Mesendoderm (in vitro differentiated cells): ENCODE measurements at regions not wholly inside any gene's neighbourhood (a gene's known extent, or its start where the extent isn't known, plus 50 kb on each side); places are given as distances from the start of the nearest gene placed in this dataset.
"Not testable (repeated sequence)": the region's sequence is repeated elsewhere in the genome, so short reads cannot be mapped to it uniquely, and the experiment has no call there.

ENCODE experiments used
- DNase-seq: peaks from one replicate; pipeline ENCODE4 v3.0.0; 2013
- H2AK5ac ChIP-seq: 2 replicates; pipeline ENCODE4 v1.6.1; 2013; ENCODE audit warnings: low read length, inconsistent platforms
- H2BK120ac ChIP-seq: 2 replicates; pipeline ENCODE4 v1.6.1; 2013; ENCODE audit warnings: low read depth, mild to moderate bottlenecking, low read length, moderate library complexity, mixed read lengths
- H2BK15ac ChIP-seq: replicated peaks from 2 replicates; pipeline ENCODE4 v1.6.1; 2013; ENCODE audit warnings: low read depth, mild to moderate bottlenecking, moderate library complexity
- H2BK5ac ChIP-seq: 2 replicates; pipeline ENCODE4 v1.6.1; 2013; ENCODE audit warnings: low read length, inconsistent platforms
- H3K18ac ChIP-seq: 2 replicates; pipeline ENCODE4 v1.6.1; 2013; ENCODE audit warnings: mild to moderate bottlenecking, low read length, mixed read lengths
- H3K23ac ChIP-seq: one replicate; pipeline ENCODE4 v1.6.1; 2013; ENCODE audit warnings: low read length
- H3K27ac ChIP-seq: 2 replicates; pipeline ENCODE4 v1.5.1; 2013; ENCODE audit warnings: low read depth, mild to moderate bottlenecking, inconsistent platforms, low read length, moderate library complexity
- H3K27me3 ChIP-seq: 2 replicates; pipeline ENCODE4 v1.6.1; 2013; ENCODE audit warnings: low read length, control low read depth, mild to moderate bottlenecking, inconsistent platforms; ENCODE audit not compliant: insufficient read depth, poor library complexity
- H3K36me3 ChIP-seq: 2 replicates; pipeline ENCODE4 v1.6.1; 2013; ENCODE audit warnings: low read length, inconsistent platforms; ENCODE audit not compliant: control insufficient read depth, insufficient read depth
- H3K4ac ChIP-seq: one replicate; pipeline ENCODE4 v1.6.1; 2013; ENCODE audit warnings: low read depth, mild to moderate bottlenecking, low read length, moderate library complexity
- H3K4me1 ChIP-seq: 2 replicates; pipeline ENCODE4 v1.6.1; 2013; ENCODE audit warnings: low read depth, low read length, inconsistent platforms; ENCODE audit not compliant: control insufficient read depth
- H3K4me2 ChIP-seq: 2 replicates; pipeline ENCODE4 v1.6.1; 2013; ENCODE audit warnings: low read length
- H3K4me3 ChIP-seq: 2 replicates; pipeline ENCODE4 v1.5.1; 2013; ENCODE audit warnings: mild to moderate bottlenecking, low read length
- H3K56ac ChIP-seq: one replicate; pipeline ENCODE4 v1.6.1; 2013; ENCODE audit warnings: low read length
- H3K79me1 ChIP-seq: 2 replicates; pipeline ENCODE4 v1.6.1; 2013; ENCODE audit warnings: low read length, inconsistent platforms
- H3K79me2 ChIP-seq: 2 replicates; pipeline ENCODE4 v1.6.1; 2013; ENCODE audit warnings: mild to moderate bottlenecking, low read length; ENCODE audit not compliant: control insufficient read depth, insufficient read depth
- H3K9ac ChIP-seq: 2 replicates; pipeline ENCODE4 v1.6.1; 2013; ENCODE audit warnings: low read length, inconsistent platforms
- H4K5ac ChIP-seq: one replicate; pipeline ENCODE4 v1.6.1; 2013; ENCODE audit warnings: low read length
- H4K8ac ChIP-seq: one replicate; pipeline ENCODE4 v1.6.1; 2013; ENCODE audit warnings: low read depth, mild to moderate bottlenecking, control low read depth, low read length, moderate library complexity
- WGBS: extraction: QIAGEN DNeasy Blood & Tissue Kit; methylation state at CpG from one replicate; pipeline ENCODE4 v1.1.7; 2013; ENCODE audit warnings: low lambda C conversion rate, missing lambda C conversion rate; ENCODE audit not compliant: insufficient coverage; ENCODE audit errors: extremely low coverage; 5-methylcytosine and 5-hydroxymethylcytosine counted together

DNA sequence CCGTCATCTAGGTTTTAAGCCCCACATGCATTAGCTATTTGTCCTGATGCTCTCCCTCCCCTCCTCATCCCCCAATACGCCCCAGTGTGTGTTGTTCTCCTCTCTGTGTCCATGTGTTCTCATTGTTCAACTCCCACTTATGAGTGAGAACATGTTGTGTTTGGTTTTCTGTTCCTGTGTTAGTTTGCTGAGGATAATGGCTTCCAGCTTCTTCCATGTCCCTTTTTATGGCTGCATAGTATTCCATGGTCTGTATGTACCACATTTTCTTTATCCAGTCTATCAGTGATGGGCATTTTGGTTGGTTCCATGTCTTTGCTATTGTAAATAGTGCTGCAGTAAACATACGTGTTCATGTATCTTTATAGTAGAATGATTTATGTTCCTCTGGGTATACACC, 59.0 kb upstream of the ATXN1 start:
- WGBS, result no CpG with 5 or more reads among the region's 3 CpGs
- not testable (repeated sequence) for DNase-seq

DNA sequence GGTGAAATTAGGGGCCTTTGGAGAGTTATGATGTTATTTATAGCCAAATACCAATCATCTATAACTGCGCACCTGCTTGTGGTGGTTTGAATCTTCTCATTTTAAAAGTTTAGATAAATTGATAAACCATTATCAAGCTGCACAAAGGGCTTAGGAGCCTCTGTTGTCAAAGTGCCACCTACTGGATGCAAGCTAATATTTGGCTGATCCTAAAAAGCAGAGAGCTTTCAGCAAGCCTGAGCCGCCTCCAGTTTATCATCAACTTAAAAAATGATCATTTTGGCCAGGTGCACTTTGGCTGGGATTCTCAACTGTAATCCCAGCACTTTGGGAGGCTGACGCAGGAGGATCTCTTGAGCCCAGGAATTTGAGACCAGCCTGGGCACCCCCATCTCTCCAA, 58.5 kb upstream of the ATXN1 start:
- Histone ChIP-seq H3K4me1 (no peaks in the 10 kb centered on the region), H3K23ac (no peak overlapping the region)
- DNase-seq, result no peak

More for the DNA sequence above, 59.0 kb upstream of the ATXN1 start:
- H3K27ac ChIP-seq, H2BK120ac ChIP-seq, H2BK15ac ChIP-seq, H3K4me3 ChIP-seq, H3K4me1 ChIP-seq, H3K36me3 ChIP-seq, H3K79me1 ChIP-seq, H3K79me2 ChIP-seq, H4K5ac ChIP-seq, H3K23ac ChIP-seq, H3K4me2 ChIP-seq, H3K18ac ChIP-seq, H2AK5ac ChIP-seq, H3K56ac ChIP-seq, H3K4ac ChIP-seq, H3K27me3 ChIP-seq, H3K9ac ChIP-seq, H2BK5ac ChIP-seq, H4K8ac ChIP-seq: not testable (repeated sequence)

GRCh38 chr6:16818992-16819626, 57.8 kb upstream of the ATXN1 start:
- no peak overlapping the region for H3K4me3 ChIP-seq
- no peak for DNase-seq
- H3K79me1 ChIP-seq, result no peaks in the 10 kb centered on the region
- H3K27me3 ChIP-seq, result no peaks in the 10 kb centered on the region
- H2BK5ac ChIP-seq, result no peak overlapping the region
- no peak overlapping the region for H3K27ac ChIP-seq
- H3K4me1 ChIP-seq, result no peaks in the 10 kb centered on the region
- no peak overlapping the region for H2BK120ac ChIP-seq
- no CpG with 5 or more reads among the region's 5 CpGs for WGBS
- no peak overlapping the region for H3K18ac ChIP-seq
- H3K4me2 ChIP-seq, result no peak overlapping the region
- no peak overlapping the region for H3K9ac ChIP-seq
- H3K23ac ChIP-seq, result no peak overlapping the region
- no peaks in the 10 kb centered on the region for H3K36me3 ChIP-seq
- H4K5ac ChIP-seq, result no peak overlapping the region
- H3K4ac ChIP-seq, result no peak overlapping the region
- H4K8ac ChIP-seq, result no peak overlapping the region
- H2AK5ac ChIP-seq, result no peak overlapping the region
- no peaks in the 10 kb centered on the region for H3K79me2 ChIP-seq
- no peak overlapping the region for H2BK15ac ChIP-seq
- H3K56ac ChIP-seq, result no peak overlapping the region

More for the DNA sequence above, 58.5 kb upstream of the ATXN1 start:
- Histone ChIP-seq H3K4me3 (no peak overlapping the region), H3K79me2 (no peaks in the 10 kb centered on the region), H3K56ac (no peak overlapping the region), H2BK120ac (no peak overlapping the region), H3K9ac (no peak overlapping the region), H2BK5ac (no peak overlapping the region), H3K4me2 (no peak overlapping the region), H3K79me1 (no peaks in the 10 kb centered on the region), H2AK5ac (no peak overlapping the region), H3K4ac (no peak overlapping the region), H3K36me3 (no peaks in the 10 kb centered on the region), H4K5ac (no peak overlapping the region), H2BK15ac (no peak overlapping the region), H3K18ac (no peak overlapping the region), H4K8ac (no peak overlapping the region), H3K27ac (no peak overlapping the region), H3K27me3 (no peaks in the 10 kb centered on the region)
- WGBS, result no CpG with 5 or more reads among the region's 3 CpGs

GRCh38 chr6:16817594-16817993, 56.3 kb upstream of the ATXN1 start:
- Histone ChIP-seq H3K27me3 (no peaks in the 10 kb centered on the region), H4K8ac (no peak overlapping the region), H3K56ac (no peak overlapping the region), H3K4me3 (no peak overlapping the region), H3K4me2 (no peak overlapping the region), H3K36me3 (no peaks in the 10 kb centered on the region), H4K5ac (no peak overlapping the region), H2BK5ac (no peak overlapping the region), H3K23ac (no peak overlapping the region), H3K18ac (no peak overlapping the region), H2BK120ac (no peak overlapping the region), H2AK5ac (no peak overlapping the region), H3K27ac (no peak overlapping the region), H3K79me1 (no peaks in the 10 kb centered on the region), H3K9ac (no peak overlapping the region), H3K79me2 (no peaks in the 10 kb centered on the region), H3K4me1 (no peaks in the 10 kb centered on the region), H3K4ac (no peak overlapping the region), H2BK15ac (no peak overlapping the region)
- DNase-seq, result no peak
- WGBS, result no CpG with 5 or more reads among the region's 3 CpGs

DNA sequence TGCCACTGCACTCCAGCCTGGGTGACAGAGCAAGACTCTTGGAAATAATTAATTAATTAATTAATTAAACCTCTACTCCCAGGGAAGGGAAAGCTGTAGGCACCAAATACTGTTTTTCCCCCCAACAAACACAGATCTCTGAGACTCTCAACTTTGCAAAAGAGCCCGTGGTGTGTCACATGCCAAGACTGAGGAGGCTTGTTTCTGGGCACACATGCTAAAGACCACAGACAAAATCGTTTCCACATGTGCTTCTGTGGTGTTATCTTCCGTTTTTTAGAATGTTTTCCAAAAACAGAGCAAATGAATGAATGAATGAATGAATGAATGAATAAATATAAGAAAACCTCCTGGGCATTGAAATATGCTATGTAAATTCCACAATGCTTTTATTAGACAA, 55.6 kb upstream of the ATXN1 start:
- Histone ChIP-seq H4K5ac (no peak overlapping the region), H2BK120ac (no peak overlapping the region), H3K23ac (no peak overlapping the region), H3K36me3 (no peaks in the 10 kb centered on the region), H2AK5ac (no peak overlapping the region), H3K27me3 (no peaks in the 10 kb centered on the region), H3K18ac (no peak overlapping the region), H2BK15ac (no peak overlapping the region), H4K8ac (no peak overlapping the region), H3K4me2 (no peak overlapping the region), H3K56ac (no peak overlapping the region), H3K9ac (no peak overlapping the region), H3K79me2 (no peaks in the 10 kb centered on the region), H3K79me1 (no peaks in the 10 kb centered on the region), H3K4me3 (no peak overlapping the region), H3K4me1 (no peaks in the 10 kb centered on the region), H3K27ac (no peak overlapping the region), H3K4ac (no peak overlapping the region), H2BK5ac (no peak overlapping the region)
- no CpG with 5 or more reads among the region's 3 CpGs for WGBS
- no peak for DNase-seq

GRCh38 chr6:16812993-16813392, 51.7 kb upstream of the ATXN1 start:
- no peaks in the 10 kb centered on the region for H3K27me3 ChIP-seq
- no peak overlapping the region for H2BK120ac ChIP-seq
- H3K79me2 ChIP-seq, result no peaks in the 10 kb centered on the region
- no peak overlapping the region for H3K4me3 ChIP-seq
- no peak overlapping the region for H3K18ac ChIP-seq
- WGBS, result no CpG with 5 or more reads among the region's 2 CpGs
- no peak overlapping the region for H3K27ac ChIP-seq
- H4K5ac ChIP-seq, result no peak overlapping the region
- H3K4me2 ChIP-seq, result no peak overlapping the region
- no peak overlapping the region for H4K8ac ChIP-seq
- no peaks in the 10 kb centered on the region for H3K79me1 ChIP-seq
- no peak overlapping the region for H2AK5ac ChIP-seq
- H3K36me3 ChIP-seq, result no peaks in the 10 kb centered on the region
- no peak overlapping the region for H3K56ac ChIP-seq
- no peak overlapping the region for H3K9ac ChIP-seq
- no peak overlapping the region for H2BK15ac ChIP-seq
- H3K4ac ChIP-seq, result no peak overlapping the region
- H3K23ac ChIP-seq, result no peak overlapping the region
- DNase-seq, result no peak
- H2BK5ac ChIP-seq, result no peak overlapping the region
- H3K4me1 ChIP-seq, result no peaks in the 10 kb centered on the region
